ENCODE measurements at regions not wholly inside any gene's neighbourhood (a gene's known extent, or its start where the extent isn't known, plus 50 kb on each side); places are given as distances from the start of the nearest gene placed in this dataset.

DNA sequence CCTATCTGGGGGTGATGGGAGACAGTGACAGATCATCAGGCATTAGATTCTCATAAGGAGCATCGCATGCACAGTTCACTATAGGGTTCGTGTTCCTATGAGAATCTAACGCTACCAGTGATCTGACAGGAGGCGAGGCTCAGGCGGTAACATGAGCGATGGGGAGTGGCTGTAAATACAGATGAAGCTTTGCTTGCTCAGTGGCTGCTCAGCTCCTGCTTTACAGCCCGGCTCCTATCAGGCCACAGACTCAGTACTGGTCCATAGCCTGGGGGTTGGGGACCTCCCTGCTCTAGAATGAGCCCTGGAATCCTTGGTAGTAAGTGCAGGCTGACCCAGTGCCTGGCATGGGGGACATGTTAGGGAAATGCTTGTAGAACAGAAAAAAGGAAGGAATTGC lies 426.0 kb downstream of the TYW1 start:
- no peak for DNase-seq (ENCODE audit: extremely low spot score, unreplicated experiment)
- TF ChIP-seq, protein P1, sequence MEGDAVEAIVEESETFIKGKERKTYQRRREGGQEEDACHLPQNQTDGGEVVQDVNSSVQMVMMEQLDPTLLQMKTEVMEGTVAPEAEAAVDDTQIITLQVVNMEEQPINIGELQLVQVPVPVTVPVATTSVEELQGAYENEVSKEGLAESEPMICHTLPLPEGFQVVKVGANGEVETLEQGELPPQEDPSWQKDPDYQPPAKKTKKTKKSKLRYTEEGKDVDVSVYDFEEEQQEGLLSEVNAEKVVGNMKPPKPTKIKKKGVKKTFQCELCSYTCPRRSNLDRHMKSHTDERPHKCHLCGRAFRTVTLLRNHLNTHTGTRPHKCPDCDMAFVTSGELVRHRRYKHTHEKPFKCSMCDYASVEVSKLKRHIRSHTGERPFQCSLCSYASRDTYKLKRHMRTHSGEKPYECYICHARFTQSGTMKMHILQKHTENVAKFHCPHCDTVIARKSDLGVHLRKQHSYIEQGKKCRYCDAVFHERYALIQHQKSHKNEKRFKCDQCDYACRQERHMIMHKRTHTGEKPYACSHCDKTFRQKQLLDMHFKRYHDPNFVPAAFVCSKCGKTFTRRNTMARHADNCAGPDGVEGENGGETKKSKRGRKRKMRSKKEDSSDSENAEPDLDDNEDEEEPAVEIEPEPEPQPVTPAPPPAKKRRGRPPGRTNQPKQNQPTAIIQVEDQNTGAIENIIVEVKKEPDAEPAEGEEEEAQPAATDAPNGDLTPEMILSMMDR (conservative IDR thresholded peaks at IDR 0.05), result no peak
- Mint-ChIP-seq H3K27ac (no peak overlapping the region), H3K36me3 (no peaks in the 10 kb centered on the region), H3K27me3 (no peaks in the 10 kb centered on the region), H3K4me1 (ENCODE audit: unreplicated experiment) (peaks cover 10% of the 10 kb centered on the region), H3K9me3 (peaks cover 6% of the 10 kb centered on the region), H3K4me3 (no peak overlapping the region)

GRCh38 chr7:67423065-67423464 lies 426.4 kb downstream of the TYW1 start:
- Mint-ChIP-seq H3K27me3 (no peaks in the 10 kb centered on the region), H3K4me1 (ENCODE audit: unreplicated experiment) (peaks cover 10% of the 10 kb centered on the region), H3K9me3 (peaks cover 6% of the 10 kb centered on the region), H3K27ac (no peak overlapping the region), H3K36me3 (no peaks in the 10 kb centered on the region), H3K4me3 (no peak overlapping the region)
- DNase-seq (ENCODE audit: extremely low spot score, unreplicated experiment), result no peak
- TF ChIP-seq, protein P1 (conservative IDR thresholded peaks at IDR 0.05), result no peak

DNA sequence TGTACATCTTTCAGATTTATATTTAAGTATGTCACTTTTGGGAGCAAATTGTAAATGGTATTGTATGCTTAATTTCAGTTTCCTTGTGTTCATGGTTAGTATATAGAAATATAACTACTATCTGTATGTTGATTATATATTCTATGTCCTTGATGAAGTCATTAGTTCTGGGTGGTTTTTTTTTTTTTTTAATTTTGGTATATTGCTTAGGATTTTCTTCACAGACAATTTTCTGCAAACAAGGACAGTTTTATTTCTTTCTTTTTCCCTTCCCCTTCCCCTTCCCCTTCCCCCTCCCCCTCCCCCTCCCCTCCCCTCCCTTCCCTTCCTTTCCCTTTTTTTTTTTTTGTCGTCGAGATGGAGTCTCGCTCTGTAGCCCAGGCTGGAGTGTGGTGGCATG lies 430.0 kb downstream of the TYW1 start:
- Mint-ChIP-seq H3K9me3 (peaks cover 6% of the 10 kb centered on the region), H3K27me3 (peaks cover 2% of the 10 kb centered on the region), H3K27ac (no peak overlapping the region), H3K4me3 (no peak overlapping the region), H3K36me3 (peaks cover 3% of the 10 kb centered on the region), H3K4me1 (ENCODE audit: unreplicated experiment) (peaks cover 15% of the 10 kb centered on the region)
- no peak for DNase-seq (ENCODE audit: extremely low spot score, unreplicated experiment)
- TF ChIP-seq, protein P1 (conservative IDR thresholded peaks at IDR 0.05), result no peak

GRCh38 chr7:67429735-67430134 lies 433.1 kb downstream of the TYW1 start:
- Mint-ChIP-seq H3K27me3 (peaks cover 2% of the 10 kb centered on the region), H3K4me1 (ENCODE audit: unreplicated experiment) (peaks cover 13% of the 10 kb centered on the region)
- TF ChIP-seq, protein P1 (conservative IDR thresholded peaks at IDR 0.05), result no peak

DNA sequence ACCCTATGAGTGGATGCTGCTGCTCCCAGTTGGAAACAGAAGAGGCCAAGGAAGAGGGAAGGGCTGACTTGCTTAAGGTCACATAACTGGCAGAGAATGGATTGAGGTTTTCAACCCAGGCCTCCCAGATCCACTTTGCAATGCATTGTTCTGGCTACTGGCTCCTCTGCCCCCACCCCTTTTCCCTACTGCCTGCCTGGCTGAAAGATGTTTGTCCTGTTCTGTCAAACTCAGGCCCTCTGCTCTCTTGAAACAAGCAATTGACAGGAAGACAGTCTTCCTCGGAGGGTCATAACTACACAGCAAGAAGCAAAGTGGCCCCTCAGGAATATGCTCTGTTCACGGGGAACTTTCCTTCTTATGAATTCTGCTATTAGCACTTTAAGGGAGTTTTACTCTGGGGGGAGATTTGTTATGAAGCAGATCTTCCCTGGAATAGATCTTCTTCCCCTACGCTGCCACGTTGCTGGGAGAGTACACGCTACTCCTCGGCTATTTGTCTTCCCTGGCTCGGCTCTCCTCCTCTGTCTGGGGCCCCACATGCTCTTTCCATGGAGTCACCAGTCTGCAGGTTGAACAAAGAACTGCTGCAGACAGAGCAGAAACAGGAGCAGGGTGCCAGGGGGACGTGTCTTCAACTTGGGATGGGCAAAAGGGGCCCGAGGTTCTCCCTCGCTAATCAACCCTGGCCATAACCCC lies 436.1 kb downstream of the TYW1 start:
- Mint-ChIP-seq H3K27ac (no peak overlapping the region), H3K9me3 (peaks cover 6% of the 10 kb centered on the region), H3K36me3 (peaks cover 3% of the 10 kb centered on the region), H3K4me3 (no peak overlapping the region), H3K27me3 (peaks cover 2% of the 10 kb centered on the region), H3K4me1 (ENCODE audit: unreplicated experiment) (peaks cover 13% of the 10 kb centered on the region)
- DNase-seq (ENCODE audit: extremely low spot score, unreplicated experiment), result no peak
- TF ChIP-seq, protein P1 (conservative IDR thresholded peaks at IDR 0.05), result no peak

More at GRCh38 chr7:67429735-67430134, 433.1 kb downstream of the TYW1 start:
- peaks cover 6% of the 10 kb centered on the region for H3K9me3 Mint-ChIP-seq
- H3K27ac Mint-ChIP-seq, result no peak overlapping the region
- H3K4me3 Mint-ChIP-seq, result no peak overlapping the region
- no peak for DNase-seq (ENCODE audit: extremely low spot score, unreplicated experiment)
- peaks cover 3% of the 10 kb centered on the region for H3K36me3 Mint-ChIP-seq

Measured in type B pancreatic cell (in vitro differentiated cells).